OCI-LY3 (cell line): ENCODE measurements at regions not wholly inside any gene's neighbourhood (a gene's known extent, or its start where the extent isn't known, plus 50 kb on each side); places are given as distances from the start of the nearest gene placed in this dataset.

Experiments
- EZH2phosphoT487 ChIP-seq: fragments of 200-600 bp; shearing (Covaris generic); IDR thresholded peaks from 2 replicates; pipeline ENCODE4 v1.6.1; 2018; ENCODE audit warnings: antibody characterized with exemption, mixed run types, low read depth
- TF ChIP-seq, protein P1 (sequence below): fragments of 200-600, 300-600 bp; sonication (generic); IDR thresholded peaks from 2 replicates; pipeline ENCODE4 v1.5.1; 2014; ENCODE audit warnings: antibody characterized with exemption, low read length, low read depth

DNA sequence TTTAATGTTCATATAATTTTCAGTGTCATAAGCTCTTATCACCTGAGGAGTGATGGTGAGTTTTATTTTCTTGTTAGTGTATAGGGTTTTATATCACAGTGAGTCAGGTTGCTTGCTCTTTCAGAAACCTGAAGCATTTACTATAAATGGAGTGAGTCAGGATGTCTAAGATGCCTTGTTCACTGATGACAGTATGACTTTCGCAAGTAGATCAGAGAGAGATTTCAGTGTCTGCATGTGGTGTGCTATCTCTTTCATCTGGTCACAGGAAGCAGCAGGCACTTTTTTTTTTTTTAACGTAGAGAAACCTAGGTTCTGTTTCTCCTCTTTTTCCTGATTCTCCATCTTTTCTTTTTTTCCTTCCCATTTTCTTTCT, 237.1 kb downstream of the DMRTA1 start:
- TF ChIP-seq, protein P1, sequence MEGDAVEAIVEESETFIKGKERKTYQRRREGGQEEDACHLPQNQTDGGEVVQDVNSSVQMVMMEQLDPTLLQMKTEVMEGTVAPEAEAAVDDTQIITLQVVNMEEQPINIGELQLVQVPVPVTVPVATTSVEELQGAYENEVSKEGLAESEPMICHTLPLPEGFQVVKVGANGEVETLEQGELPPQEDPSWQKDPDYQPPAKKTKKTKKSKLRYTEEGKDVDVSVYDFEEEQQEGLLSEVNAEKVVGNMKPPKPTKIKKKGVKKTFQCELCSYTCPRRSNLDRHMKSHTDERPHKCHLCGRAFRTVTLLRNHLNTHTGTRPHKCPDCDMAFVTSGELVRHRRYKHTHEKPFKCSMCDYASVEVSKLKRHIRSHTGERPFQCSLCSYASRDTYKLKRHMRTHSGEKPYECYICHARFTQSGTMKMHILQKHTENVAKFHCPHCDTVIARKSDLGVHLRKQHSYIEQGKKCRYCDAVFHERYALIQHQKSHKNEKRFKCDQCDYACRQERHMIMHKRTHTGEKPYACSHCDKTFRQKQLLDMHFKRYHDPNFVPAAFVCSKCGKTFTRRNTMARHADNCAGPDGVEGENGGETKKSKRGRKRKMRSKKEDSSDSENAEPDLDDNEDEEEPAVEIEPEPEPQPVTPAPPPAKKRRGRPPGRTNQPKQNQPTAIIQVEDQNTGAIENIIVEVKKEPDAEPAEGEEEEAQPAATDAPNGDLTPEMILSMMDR = no peak
- no peak for TF ChIP-seq EZH2phosphoT487
